ENCODE measurements at regions not wholly inside any gene's neighbourhood (a gene's known extent, or its start where the extent isn't known, plus 50 kb on each side); places are given as distances from the start of the nearest gene placed in this dataset.

DNA sequence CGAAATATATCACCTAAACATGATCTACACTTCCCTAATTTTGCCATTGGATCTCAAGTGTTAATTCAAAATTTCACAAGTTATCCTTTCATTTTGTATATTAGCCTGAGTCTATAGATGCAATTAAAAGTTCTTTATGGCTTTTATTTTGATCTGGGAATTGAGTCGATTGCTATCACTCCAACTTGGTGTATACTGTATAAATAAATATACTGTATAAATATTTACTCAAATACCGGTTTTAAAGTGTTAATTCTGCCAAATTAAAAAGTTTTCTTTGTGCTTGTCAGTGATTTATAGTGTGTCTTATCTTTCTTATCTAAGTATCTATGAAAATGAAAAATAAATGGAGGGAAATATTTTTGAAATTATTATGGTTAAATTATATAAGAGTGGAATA, 683.7 kb upstream of the LRRN3 start:
- DNase-seq (ENCODE audit: insufficient read length, low spot score, missing footprints), result no peak

DNA sequence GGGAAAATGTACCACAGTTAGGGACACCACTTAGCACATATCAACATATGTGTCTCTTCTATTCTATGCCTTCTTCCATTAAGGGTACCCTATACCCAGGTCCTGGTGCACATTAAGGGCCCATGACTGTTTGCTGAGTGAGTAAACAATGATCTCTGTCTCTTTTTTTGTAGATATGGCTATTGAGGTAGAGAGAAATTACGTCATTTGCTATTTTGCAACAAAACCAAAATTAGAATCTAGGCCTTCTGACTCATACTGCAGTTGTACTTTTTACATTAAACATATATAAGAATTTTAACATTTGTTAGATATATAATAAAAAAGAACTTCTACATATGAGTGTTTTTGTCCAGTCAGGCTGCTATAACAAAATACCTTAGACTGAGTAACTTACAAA, 683.2 kb upstream of the LRRN3 start:
- DNase-seq (ENCODE audit: insufficient read length, low spot score, missing footprints), result no peak
- Histone ChIP-seq H3K27ac (ENCODE audit: low read depth, low read length) (no peak overlapping the region), H3K4me2 (ENCODE audit: insufficient read depth, low read length) (no peak overlapping the region), H4K20me1 (ENCODE audit: insufficient read depth, low read length) (no peaks in the 10 kb centered on the region), H3K36me3 (ENCODE audit: insufficient read depth, low read length) (no peaks in the 10 kb centered on the region), H3K4me1 (ENCODE audit: insufficient read depth, low read length) (no peaks in the 10 kb centered on the region), H3K9me3 (ENCODE audit: low read depth, low read length) (no peaks in the 10 kb centered on the region), H3K79me2 (ENCODE audit: insufficient read depth, low read length) (no peaks in the 10 kb centered on the region), H3K27me3 (ENCODE audit: insufficient read depth, low read length) (no peaks in the 10 kb centered on the region), H3K4me3 (ENCODE audit: insufficient read depth, low read length) (no peak overlapping the region), H2AFZ (ENCODE audit: low read length) (no peak overlapping the region)
- TF ChIP-seq CTCF (IDR thresholded peaks at IDR 0.05; ENCODE audit: extremely low read depth, low read depth, low read length), result no peak

More for the DNA sequence above, 683.7 kb upstream of the LRRN3 start:
- no peaks in the 10 kb centered on the region for H3K79me2 ChIP-seq (ENCODE audit: insufficient read depth, low read length)
- H2AFZ ChIP-seq (ENCODE audit: low read length), result no peak overlapping the region
- no peaks in the 10 kb centered on the region for H3K27me3 ChIP-seq (ENCODE audit: insufficient read depth, low read length)
- no peak overlapping the region for H3K27ac ChIP-seq (ENCODE audit: low read depth, low read length)
- H3K4me1 ChIP-seq (ENCODE audit: insufficient read depth, low read length), result no peaks in the 10 kb centered on the region
- no peak overlapping the region for H3K4me3 ChIP-seq (ENCODE audit: insufficient read depth, low read length)
- no peaks in the 10 kb centered on the region for H3K36me3 ChIP-seq (ENCODE audit: insufficient read depth, low read length)
- no peak for TF ChIP-seq CTCF (IDR thresholded peaks at IDR 0.05; ENCODE audit: extremely low read depth, low read depth, low read length)
- no peaks in the 10 kb centered on the region for H3K9me3 ChIP-seq (ENCODE audit: low read depth, low read length)
- H3K4me2 ChIP-seq (ENCODE audit: insufficient read depth, low read length), result no peak overlapping the region
- H4K20me1 ChIP-seq (ENCODE audit: insufficient read depth, low read length), result no peaks in the 10 kb centered on the region

- Histone ChIP-seq H3K4me3 (ENCODE audit: insufficient read depth, low read length) (no peak overlapping the region), H3K4me1 (ENCODE audit: insufficient read depth, low read length) (no peaks in the 10 kb centered on the region), H3K27ac (ENCODE audit: low read depth, low read length) (no peak overlapping the region), H2AFZ (ENCODE audit: low read length) (no peak overlapping the region), H3K4me2 (ENCODE audit: insufficient read depth, low read length) (no peak overlapping the region), H3K27me3 (ENCODE audit: insufficient read depth, low read length) (no peaks in the 10 kb centered on the region), H3K36me3 (ENCODE audit: insufficient read depth, low read length) (no peaks in the 10 kb centered on the region), H3K79me2 (ENCODE audit: insufficient read depth, low read length) (no peaks in the 10 kb centered on the region), H3K9me3 (ENCODE audit: low read depth, low read length) (no peaks in the 10 kb centered on the region), H4K20me1 (ENCODE audit: insufficient read depth, low read length) (no peaks in the 10 kb centered on the region)
- TF ChIP-seq CTCF (IDR thresholded peaks at IDR 0.05; ENCODE audit: extremely low read depth, low read depth, low read length), result no peak
- no peak for DNase-seq (ENCODE audit: insufficient read length, low spot score, missing footprints)
These were observed 678.3 kb upstream of the LRRN3 start for GRCh38 chr7:110412614-110413013.

- no peak overlapping the region for H3K27ac ChIP-seq (ENCODE audit: low read depth, low read length)
- H3K36me3 ChIP-seq (ENCODE audit: insufficient read depth, low read length), result no peaks in the 10 kb centered on the region
- H3K4me1 ChIP-seq (ENCODE audit: insufficient read depth, low read length), result no peaks in the 10 kb centered on the region
- H4K20me1 ChIP-seq (ENCODE audit: insufficient read depth, low read length), result no peaks in the 10 kb centered on the region
- no peaks in the 10 kb centered on the region for H3K9me3 ChIP-seq (ENCODE audit: low read depth, low read length)
- H3K79me2 ChIP-seq (ENCODE audit: insufficient read depth, low read length), result no peaks in the 10 kb centered on the region
- H3K4me3 ChIP-seq (ENCODE audit: insufficient read depth, low read length), result no peak overlapping the region
- no peak for DNase-seq (ENCODE audit: insufficient read length, low spot score, missing footprints)
- H3K27me3 ChIP-seq (ENCODE audit: insufficient read depth, low read length), result no peaks in the 10 kb centered on the region
- H2AFZ ChIP-seq (ENCODE audit: low read length), result no peak overlapping the region
- H3K4me2 ChIP-seq (ENCODE audit: insufficient read depth, low read length), result no peak overlapping the region
- no peak for TF ChIP-seq CTCF (IDR thresholded peaks at IDR 0.05; ENCODE audit: extremely low read depth, low read depth, low read length)
These were observed 677.9 kb upstream of the LRRN3 start for GRCh38 chr7:110413038-110413437.
